Right atrium auricular region (tissue), 2 donors: ENCODE measurements at regions not wholly inside any gene's neighbourhood (a gene's known extent, or its start where the extent isn't known, plus 50 kb on each side); places are given as distances from the start of the nearest gene placed in this dataset.

Experiments
- DNase-seq: peaks from one replicate; pipeline ENCODE4 v3.0.0-alpha.2; 2019; ENCODE audit warnings: low spot score
- H3K27ac ChIP-seq, 2 donors: fragments of 200-600 bp; sonication (generic); 1 replicate in 1 of 2; 2 replicates in 1 of 2; pipeline ENCODE4 v1.5.1; 2016 to 2019
- H3K27me3 ChIP-seq, 2 donors: fragments of 200-600 bp; sonication (generic); one replicate each; pipeline versions ENCODE4 v1.5.1 to v1.6.0; 2017 to 2019
- H3K36me3 ChIP-seq: fragments of 200-600 bp; sonication (generic); one replicate; pipeline ENCODE4 v1.5.1; 2016
- H3K4me1 ChIP-seq, 2 donors: fragments of 200-600 bp; sonication (generic); one replicate each; pipeline versions ENCODE4 v1.5.1 to v1.6.0; 2017 to 2019
- H3K4me3 ChIP-seq, 2 donors: fragments of 200-600 bp; sonication (generic); 1 replicate in 1 of 2; 2 replicates in 1 of 2; pipeline ENCODE4 v1.5.1; 2017 to 2019; ENCODE audit warnings: mild to moderate bottlenecking in 1 of 2, moderate library complexity in 1 of 2
- H3K9me3 ChIP-seq, 2 donors: fragments of 200-600 bp; sonication (generic); one replicate each; pipeline ENCODE4 v1.5.1; 2019
- CTCF ChIP-seq, 2 donors: fragments of 200-600 bp; sonication (generic); IDR thresholded peaks; one replicate each; pipeline ENCODE4 v1.5.1; 2019; ENCODE audit warnings: antibody characterized with exemption in 2 of 2

- peaks cover 0 to 8% of the 10 kb centered on the region in 2 donors for H3K4me1 ChIP-seq
- H3K9me3 ChIP-seq = no peaks in the 10 kb centered on the region
- no peaks in the 10 kb centered on the region for H3K36me3 ChIP-seq
- no peak for DNase-seq
- H3K27me3 ChIP-seq = no peaks in the 10 kb centered on the region
- no peak for TF ChIP-seq CTCF (IDR thresholded peaks at IDR 0.05)
- peak overlapping the region in 1 of 2 donors; percentile 56 for H3K27ac ChIP-seq
- H3K4me3 ChIP-seq = no peak overlapping the region
These were observed 91.4 kb upstream of the FLRT2 start for GRCh38 chr14:85438481-85438942.

GRCh38 chr14:85439696-85440328, 90.1 kb upstream of the FLRT2 start:
- Histone ChIP-seq H3K9me3 (no peaks in the 10 kb centered on the region), H3K36me3 (no peaks in the 10 kb centered on the region), H3K4me1 (peaks cover 0 to 8% of the 10 kb centered on the region in 2 donors), H3K27me3 (no peaks in the 10 kb centered on the region), H3K27ac (peak overlapping the region in 1 of 2 donors; percentile 80), H3K4me3 (no peak overlapping the region)
- no peak for TF ChIP-seq CTCF (IDR thresholded peaks at IDR 0.05)
- DNase-seq = no peak

- no peak for TF ChIP-seq CTCF (IDR thresholded peaks at IDR 0.05)
- Histone ChIP-seq H3K9me3 (no peaks in the 10 kb centered on the region), H3K27me3 (no peaks in the 10 kb centered on the region), H3K4me1 (peaks cover 0 to 8% of the 10 kb centered on the region in 2 donors), H3K27ac (no peak overlapping the region), H3K36me3 (no peaks in the 10 kb centered on the region), H3K4me3 (no peak overlapping the region)
- no peak for DNase-seq
These were observed 87.9 kb upstream of the FLRT2 start for GRCh38 chr14:85441909-85442643.

- H3K9me3 ChIP-seq = no peaks in the 10 kb centered on the region
- no peak overlapping the region for H3K4me3 ChIP-seq
- DNase-seq = no peak
- H3K4me1 ChIP-seq = peaks cover 0 to 8% of the 10 kb centered on the region in 2 donors
- no peaks in the 10 kb centered on the region for H3K36me3 ChIP-seq
- TF ChIP-seq CTCF (IDR thresholded peaks at IDR 0.05) = no peak
- H3K27me3 ChIP-seq = no peaks in the 10 kb centered on the region
- H3K27ac ChIP-seq = no peak overlapping the region
These were observed 86.9 kb upstream of the FLRT2 start for GRCh38 chr14:85442996-85443395.

- DNase-seq = no peak
- no peak for TF ChIP-seq CTCF (IDR thresholded peaks at IDR 0.05)
- H3K27me3 ChIP-seq = no peaks in the 10 kb centered on the region
- no peaks in the 10 kb centered on the region for H3K9me3 ChIP-seq
- no peak overlapping the region for H3K4me3 ChIP-seq
- no peaks in the 10 kb centered on the region for H3K36me3 ChIP-seq
- H3K4me1 ChIP-seq = peaks cover 0 to 8% of the 10 kb centered on the region in 2 donors
- no peak overlapping the region for H3K27ac ChIP-seq
These were observed 85.3 kb upstream of the FLRT2 start for GRCh38 chr14:85444635-85445034.
